Urinary bladder (tissue), 3 donors: ENCODE measurements at regions not wholly inside any gene's neighbourhood (a gene's known extent, or its start where the extent isn't known, plus 50 kb on each side); places are given as distances from the start of the nearest gene placed in this dataset.

Source experiments
- DNase-seq: peaks from one replicate; pipeline ENCODE4 v3.0.0-alpha.2; 2015; ENCODE audit errors: extremely low spot score
- H3K27ac ChIP-seq: one replicate; pipeline ENCODE4 v1.5.1; 2013; ENCODE audit warnings: low read depth, mild to moderate bottlenecking, moderate library complexity
- H3K36me3 ChIP-seq: one replicate; pipeline ENCODE4 v1.6.1; 2013; ENCODE audit warnings: mild to moderate bottlenecking, moderate library complexity; ENCODE audit not compliant: insufficient read depth
- H3K4me1 ChIP-seq: one replicate; pipeline ENCODE4 v1.6.1; 2013; ENCODE audit warnings: mild to moderate bottlenecking, moderate library complexity; ENCODE audit not compliant: insufficient read depth
- H3K4me3 ChIP-seq: one replicate; pipeline ENCODE4 v1.5.1; 2013; ENCODE audit warnings: low read depth, low read length
- WGBS: extraction: QIAGEN DNeasy Blood & Tissue Kit; methylation state at CpG from one replicate; pipeline ENCODE4 v1.1.7; 2013; 5-methylcytosine and 5-hydroxymethylcytosine counted together
- donor health status: healthy with polysubstance abuse.
- donor health status: healthy.

GRCh38 chr1:207971331-207972219 is 60.6 kb upstream of the CD34 start:
- H3K36me3 ChIP-seq, result no peaks in the 10 kb centered on the region
- no peak for DNase-seq
- 81% methylated on average over 10 of the region's 10 CpGs for WGBS
- H3K27ac ChIP-seq, result no peak overlapping the region
- H3K4me3 ChIP-seq, result no peak overlapping the region
- H3K4me1 ChIP-seq, result no peaks in the 10 kb centered on the region

GRCh38 chr1:207970329-207971233 is 59.7 kb upstream of the CD34 start:
- no peak for DNase-seq
- Histone ChIP-seq H3K4me3 (no peak overlapping the region), H3K27ac (no peak overlapping the region), H3K36me3 (no peaks in the 10 kb centered on the region), H3K4me1 (no peaks in the 10 kb centered on the region)
- whole genome bisulfite sequencing, result 56% methylated on average over 16 of the region's 16 CpGs

DNA sequence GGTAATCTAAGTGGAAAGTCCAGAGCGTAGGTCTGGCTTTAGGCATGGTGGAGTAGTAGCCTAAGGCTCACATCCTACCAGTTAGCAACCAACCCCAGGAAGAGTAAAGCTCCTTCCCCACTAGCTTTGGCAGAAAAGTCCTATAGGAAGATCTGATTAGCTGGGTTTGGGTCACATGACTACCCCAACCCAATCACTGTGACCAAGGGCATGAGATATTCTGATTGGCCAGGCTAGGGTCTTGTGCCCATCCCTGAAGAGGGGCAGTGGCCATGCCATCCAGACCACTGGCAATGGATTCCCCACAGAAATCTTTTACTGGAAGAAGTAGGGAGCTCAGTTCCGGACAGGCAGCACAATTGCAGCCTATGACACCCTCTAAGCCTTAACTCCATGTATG is 58.6 kb upstream of the CD34 start:
- WGBS, result 98% methylated on average over 2 of the region's 2 CpGs
- DNase-seq, result no peak
- H3K4me3 ChIP-seq, result no peak overlapping the region
- H3K36me3 ChIP-seq, result no peaks in the 10 kb centered on the region
- H3K4me1 ChIP-seq, result no peaks in the 10 kb centered on the region
- H3K27ac ChIP-seq, result no peak overlapping the region

GRCh38 chr1:207968521-207969009 is 57.6 kb upstream of the CD34 start:
- H3K36me3 ChIP-seq, result no peaks in the 10 kb centered on the region
- DNase-seq, result no peak
- H3K4me1 ChIP-seq, result no peaks in the 10 kb centered on the region
- no peak overlapping the region for H3K27ac ChIP-seq
- no peak overlapping the region for H3K4me3 ChIP-seq
- 69% methylated on average over 5 of the region's 5 CpGs for WGBS

GRCh38 chr1:207967703-207968102 is 56.8 kb upstream of the CD34 start:
- Histone ChIP-seq H3K4me3 (no peak overlapping the region), H3K27ac (no peak overlapping the region), H3K36me3 (no peaks in the 10 kb centered on the region), H3K4me1 (no peaks in the 10 kb centered on the region)
- 97% methylated on average over 2 of the region's 2 CpGs for WGBS
- DNase-seq, result no peak

- no peak for DNase-seq
- H3K4me3 ChIP-seq, result no peak overlapping the region
- 93% methylated on average over 5 of the region's 5 CpGs for WGBS
- no peaks in the 10 kb centered on the region for H3K36me3 ChIP-seq
- no peaks in the 10 kb centered on the region for H3K4me1 ChIP-seq
- no peak overlapping the region for H3K27ac ChIP-seq
Observed at GRCh38 chr1:207966521-207966920, 55.6 kb upstream of the CD34 start.

DNA sequence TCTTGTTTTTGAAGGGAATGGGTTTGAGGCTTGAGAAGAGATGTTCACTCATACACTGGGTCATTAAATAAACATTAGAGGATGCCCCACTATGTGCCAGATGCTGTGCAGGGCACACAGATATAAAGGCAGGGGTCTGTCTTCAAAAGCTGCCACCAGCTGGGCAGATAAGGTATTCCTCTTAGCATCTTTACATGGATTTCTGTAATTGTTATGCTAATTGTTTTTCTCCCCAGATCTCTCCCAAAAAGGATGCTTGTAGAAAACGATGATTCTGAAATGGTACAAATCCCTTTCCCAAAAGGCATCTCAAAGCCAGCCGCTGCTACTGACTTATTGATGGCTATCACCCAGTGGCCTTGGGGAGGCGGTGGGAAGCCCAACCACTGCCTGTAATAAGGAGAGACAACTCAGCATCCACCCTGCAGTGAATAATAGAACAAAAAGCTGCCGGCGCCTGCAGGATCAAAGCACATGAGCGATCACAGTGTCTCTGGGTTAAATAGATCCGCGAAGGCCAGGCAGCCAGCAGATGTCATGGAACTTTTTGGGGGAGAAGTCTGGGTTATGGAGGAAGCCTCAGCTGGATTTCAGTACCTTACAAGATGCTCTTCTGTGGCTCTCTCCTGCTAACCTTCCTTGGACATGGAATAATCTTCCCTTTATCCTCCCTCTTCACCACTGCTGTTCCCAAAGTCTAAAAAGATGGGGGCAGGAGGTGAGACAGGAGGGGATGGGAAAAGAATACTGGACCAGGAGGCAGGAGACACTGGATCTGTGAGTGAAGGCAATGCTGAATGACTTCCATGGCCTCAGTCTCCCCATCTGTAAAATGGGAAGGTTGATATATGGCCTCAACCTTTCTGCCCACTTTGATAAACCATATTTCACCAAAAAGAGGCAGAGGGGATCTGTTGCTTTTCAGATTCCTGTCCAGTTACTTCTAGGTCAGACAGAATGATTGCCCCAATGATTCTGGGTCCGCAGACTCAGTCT is 54.8 kb upstream of the CD34 start:
- WGBS, result 65% methylated on average over 9 of the region's 9 CpGs
- no peak for DNase-seq
- Histone ChIP-seq H3K4me1 (no peaks in the 10 kb centered on the region), H3K27ac (no peak overlapping the region), H3K4me3 (no peak overlapping the region), H3K36me3 (no peaks in the 10 kb centered on the region)

DNA sequence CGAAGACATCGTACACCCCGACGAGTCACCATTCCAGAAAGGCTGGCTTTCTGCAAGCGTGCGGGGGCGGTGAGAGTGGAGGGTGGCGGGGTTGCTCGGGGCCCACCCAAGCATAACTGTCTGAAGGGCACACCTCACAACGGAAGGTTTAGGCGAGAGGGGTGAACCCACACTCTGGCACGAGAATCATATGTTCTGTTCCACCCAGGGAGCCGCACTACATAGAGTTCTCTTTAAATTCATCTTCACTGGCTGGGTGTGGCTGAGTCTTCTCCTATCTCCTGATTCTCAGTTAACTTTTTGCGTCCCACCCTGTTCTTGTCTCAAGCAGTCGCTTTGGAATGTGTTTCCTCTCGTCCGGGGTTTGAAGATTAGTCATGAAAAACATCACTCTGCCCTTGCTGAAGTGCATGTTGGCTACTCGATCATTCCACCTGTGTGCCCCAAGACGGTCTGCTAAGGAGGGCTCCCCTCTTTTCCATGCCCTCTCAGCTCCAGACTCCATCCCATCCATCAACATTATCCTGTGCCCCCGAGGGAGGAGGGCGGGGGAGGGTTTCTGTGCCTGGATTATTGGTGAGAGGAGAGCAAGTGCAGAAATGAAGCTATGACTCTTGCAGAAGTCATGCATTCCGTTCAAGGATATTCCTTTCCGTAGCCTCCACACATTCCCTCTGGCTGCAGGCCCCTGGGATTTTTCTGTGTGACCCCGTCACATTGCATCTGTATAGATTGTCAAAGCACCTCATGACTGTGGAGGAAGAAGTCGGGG is 53.5 kb upstream of the CD34 start:
- H3K27ac ChIP-seq, result no peak overlapping the region
- DNase-seq, result no peak
- WGBS, result 66% methylated on average over 25 of the region's 25 CpGs
- no peaks in the 10 kb centered on the region for H3K4me1 ChIP-seq
- H3K36me3 ChIP-seq, result no peaks in the 10 kb centered on the region
- H3K4me3 ChIP-seq, result no peak overlapping the region

- Histone ChIP-seq H3K4me3 (peak overlapping the region; percentile 46), H3K27ac (peak overlapping the region; percentile 91), H3K36me3 (no peaks in the 10 kb centered on the region), H3K4me1 (no peaks in the 10 kb centered on the region)
- DNase-seq, result no peak
- WGBS, result 2% methylated on average over 59 of the region's 59 CpGs
Observed at GRCh38 chr1:207963427-207964194, 52.7 kb upstream of the CD34 start.

DNA sequence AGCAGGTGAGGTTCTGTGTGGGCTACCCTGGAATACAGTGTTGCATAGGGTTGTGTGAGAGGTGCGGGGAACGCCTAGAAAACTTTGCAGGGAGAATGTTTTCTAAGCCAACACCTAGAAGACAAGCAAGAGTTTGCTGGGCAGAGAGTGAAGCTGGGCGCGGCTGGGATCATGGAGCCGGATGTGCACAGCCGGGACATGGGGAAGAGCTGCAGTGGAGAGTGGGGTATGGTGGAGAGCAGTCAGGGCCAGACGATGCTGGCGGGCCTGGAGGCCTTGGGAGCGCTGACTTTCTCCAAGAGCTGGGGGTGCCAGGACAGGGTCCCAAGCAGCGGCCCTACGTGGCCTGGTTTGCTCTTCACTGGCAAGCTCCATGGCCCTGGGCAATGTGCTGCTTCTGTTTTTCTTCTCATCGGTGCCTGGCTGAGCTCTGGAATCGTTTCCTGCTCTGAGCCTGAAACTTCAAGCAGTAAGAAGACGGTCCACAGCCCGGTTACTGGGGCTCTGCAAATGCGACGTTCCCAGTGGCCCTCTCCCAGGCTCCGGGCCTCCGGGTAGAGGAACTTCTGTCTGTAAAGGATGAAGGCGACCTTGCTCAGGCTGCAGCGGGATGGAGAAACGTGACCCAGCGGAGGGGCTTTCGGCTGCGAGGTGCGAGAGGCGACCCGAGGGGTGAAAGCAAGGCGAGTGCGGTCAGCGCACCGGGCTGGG is 51.9 kb upstream of the CD34 start:
- H3K4me3 ChIP-seq, result peak overlapping the region; percentile 46
- 23% methylated on average over 32 of the region's 32 CpGs for WGBS
- no peaks in the 10 kb centered on the region for H3K4me1 ChIP-seq
- H3K27ac ChIP-seq, result peak overlapping the region; percentile 91
- no peaks in the 10 kb centered on the region for H3K36me3 ChIP-seq
- no peak for DNase-seq
